HG03520 (cell line): ENCODE measurements at regions not wholly inside any gene's neighbourhood (a gene's known extent, or its start where the extent isn't known, plus 50 kb on each side); places are given as distances from the start of the nearest gene placed in this dataset.

Experiments
- ATAC-seq: cut with Tn5 transposase; IDR thresholded peaks from one replicate; pipeline ENCODE4 v1.9.1; 2021; ENCODE audit warnings: mild to moderate bottlenecking, moderate library complexity; ENCODE audit not compliant: unreplicated experiment

GRCh38 chr6:94121094-94121493, 701.7 kb upstream of the EPHA7 start:
- ATAC-seq, result no peak

- no peak for ATAC-seq
Measured at GRCh38 chr6:94099072-94099471, 679.7 kb upstream of the EPHA7 start.

- no peak for ATAC-seq
Measured at GRCh38 chr6:94095961-94096360, 676.6 kb upstream of the EPHA7 start.

GRCh38 chr6:94089941-94090340, 670.6 kb upstream of the EPHA7 start:
- ATAC-seq, result no peak

- ATAC-seq, result no peak
Measured at GRCh38 chr6:94088870-94089269, 669.5 kb upstream of the EPHA7 start.

- ATAC-seq, result no peak
Measured at GRCh38 chr6:94074764-94075163, 655.4 kb upstream of the EPHA7 start.

GRCh38 chr6:94071835-94072234, 652.5 kb upstream of the EPHA7 start:
- no peak for ATAC-seq

- ATAC-seq, result no peak
Measured at GRCh38 chr6:94065707-94066337, 646.5 kb upstream of the EPHA7 start.

GRCh38 chr6:94052749-94053148, 633.4 kb upstream of the EPHA7 start:
- no peak for ATAC-seq

GRCh38 chr6:94050515-94050914, 631.2 kb upstream of the EPHA7 start:
- ATAC-seq, result no peak

- no peak for ATAC-seq
Measured at GRCh38 chr6:94049001-94049400, 629.6 kb upstream of the EPHA7 start.

GRCh38 chr6:94045099-94045829, 625.9 kb upstream of the EPHA7 start:
- no peak for ATAC-seq

- ATAC-seq, result no peak
Measured at GRCh38 chr6:94041945-94042709, 622.8 kb upstream of the EPHA7 start.

GRCh38 chr6:94036024-94036423, 616.7 kb upstream of the EPHA7 start:
- ATAC-seq, result no peak

GRCh38 chr6:94027374-94027773, 608.0 kb upstream of the EPHA7 start:
- ATAC-seq, result no peak

- no peak for ATAC-seq
Measured at GRCh38 chr6:94026575-94026974, 607.2 kb upstream of the EPHA7 start.

GRCh38 chr6:94005835-94006234, 586.5 kb upstream of the EPHA7 start:
- ATAC-seq, result no peak

GRCh38 chr6:93992976-93993375, 573.6 kb upstream of the EPHA7 start:
- no peak for ATAC-seq

GRCh38 chr6:93989630-93990029, 570.3 kb upstream of the EPHA7 start:
- no peak for ATAC-seq

- no peak for ATAC-seq
Measured at GRCh38 chr6:93985953-93986352, 566.6 kb upstream of the EPHA7 start.

- ATAC-seq, result no peak
Measured at GRCh38 chr6:93975159-93975558, 555.8 kb upstream of the EPHA7 start.

- no peak for ATAC-seq
Measured at GRCh38 chr6:93974332-93974731, 555.0 kb upstream of the EPHA7 start.
